CD4-positive, alpha-beta T cell (primary cell): ENCODE measurements at regions not wholly inside any gene's neighbourhood (a gene's known extent, or its start where the extent isn't known, plus 50 kb on each side); places are given as distances from the start of the nearest gene placed in this dataset.

Experiments
- ATAC-seq: fragments of 200-7000 bp; cut with Tn5 transposase; one replicate; pipeline ENCODE4 v1.10.0; 2022; ENCODE audit warnings: mild to moderate bottlenecking; ENCODE audit not compliant: poor library complexity
- CTCF ChIA-PET: fragments of 350-600 bp; sonication (Branson Sonifier 250); formaldehyde crosslinking; loops from one replicate; lab custom pipeline; 2021; ENCODE audit warnings: antibody characterized with exemption, inconsistent platforms; lab: Charles Lee
- POLR2A ChIA-PET: fragments of 350-600 bp; sonication (Branson Sonifier 250); formaldehyde crosslinking; loops from one replicate; lab custom pipeline; 2021; ENCODE audit warnings: antibody characterized with exemption, inconsistent platforms; lab: Charles Lee
- DNase-seq, 14 experiments: peaks; one replicate each; pipeline ENCODE4 v3.0.0-alpha.2; 2013 to 2020; ENCODE audit warnings: mixed read lengths in 2 of 14
- H3K27ac ChIP-seq, 2 donors: one replicate each; pipeline versions ENCODE4 v1.5.1 to v1.7.0; 2013; ENCODE audit warnings: low read length in 2 of 2, low read depth in 1 of 2, mild to moderate bottlenecking in 1 of 2
- H3K27me3 ChIP-seq, 2 experiments: 1 replicate in 1 of 2; 2 replicates in 1 of 2; pipeline versions ENCODE4 v1.6.1 to v1.7.0; 2013; ENCODE audit warnings: low read length in 2 of 2, control low read depth in 1 of 2, mild to moderate bottlenecking in 1 of 2, moderate library complexity in 1 of 2; ENCODE audit not compliant: insufficient read depth in 2 of 2, control insufficient read depth in 1 of 2
- H3K36me3 ChIP-seq: one replicate; pipeline ENCODE4 v1.6.1; 2013; ENCODE audit warnings: low read length, control low read depth; ENCODE audit not compliant: insufficient read depth
- H3K4me1 ChIP-seq: one replicate; pipeline ENCODE4 v1.6.1; 2013; ENCODE audit warnings: low read length, control low read depth; ENCODE audit not compliant: insufficient read depth
- H3K4me3 ChIP-seq: one replicate; pipeline ENCODE4 v1.5.1; 2013; ENCODE audit warnings: mild to moderate bottlenecking, low read length, moderate library complexity
- H3K9me3 ChIP-seq, 2 experiments: 1 replicate in 1 of 2; 2 replicates in 1 of 2; pipeline versions ENCODE4 v1.6.1 to v1.7.0; 2013; ENCODE audit warnings: low read length in 2 of 2, mild to moderate bottlenecking in 2 of 2, control low read depth in 1 of 2, moderate library complexity in 1 of 2; ENCODE audit not compliant: control insufficient read depth in 1 of 2, insufficient read depth in 1 of 2
- H3K27ac Mint-ChIP-seq: one replicate; pipeline ENCODE4 v1.8.0; 2020; ENCODE audit warnings: mixed read lengths
- H3K27me3 Mint-ChIP-seq: one replicate; pipeline ENCODE4 v1.8.0; 2021; ENCODE audit warnings: mixed read lengths
- H3K36me3 Mint-ChIP-seq: one replicate; pipeline ENCODE4 v1.8.0; 2021; ENCODE audit warnings: low read depth, mixed read lengths
- H3K4me1 Mint-ChIP-seq: one replicate; pipeline ENCODE4 v1.8.0; 2021; ENCODE audit warnings: low read depth, mixed read lengths
- H3K4me3 Mint-ChIP-seq: one replicate; pipeline ENCODE4 v1.8.0; 2020; ENCODE audit warnings: mild to moderate bottlenecking, mixed read lengths
- H3K9me3 Mint-ChIP-seq: one replicate; pipeline ENCODE4 v1.8.0; 2020; ENCODE audit warnings: mixed read lengths
- intact Hi-C, 2 experiments: fragments of 100-400 bp; cut with DNase I in 1 of 2; cut with micrococcal nuclease in 1 of 2; formaldehyde crosslinking; loops; one replicate each; pipeline versions ENCODE4 v1.15.1 to v1.9.0; 2023 to 2025; cut with DNase I, micrococcal nuclease
- TF ChIP-seq, protein P1 (sequence below): fragments of 200-600 bp; IDR thresholded peaks from one replicate; pipeline ENCODE4 v1.8.0; 2022; ENCODE audit warnings: antibody characterized with exemption, mild to moderate bottlenecking

DNA sequence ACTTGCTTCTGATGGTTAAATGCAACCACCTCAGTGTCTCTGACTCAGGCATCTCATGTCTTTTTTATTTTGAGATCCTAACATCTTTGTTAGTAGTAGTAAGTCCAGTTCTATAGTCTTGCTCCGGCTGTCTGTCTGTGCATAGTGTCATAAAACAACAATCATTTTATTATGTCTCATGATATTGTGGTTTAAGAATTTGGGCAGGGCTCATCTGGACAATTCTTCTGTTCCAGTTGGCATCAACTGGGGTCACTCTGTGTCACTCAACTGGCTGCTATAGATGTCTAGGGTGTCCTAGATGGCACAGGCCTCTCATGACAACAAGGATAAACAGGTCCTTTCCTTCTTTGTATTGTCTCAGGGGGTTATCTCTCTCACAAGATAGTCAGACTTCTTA lies 299.6 kb upstream of the ZNF521 start:
- no peak overlapping the region for H3K4me3 ChIP-seq
- H3K9me3 ChIP-seq = no peaks in the 10 kb centered on the region
- TF ChIP-seq, protein P1, sequence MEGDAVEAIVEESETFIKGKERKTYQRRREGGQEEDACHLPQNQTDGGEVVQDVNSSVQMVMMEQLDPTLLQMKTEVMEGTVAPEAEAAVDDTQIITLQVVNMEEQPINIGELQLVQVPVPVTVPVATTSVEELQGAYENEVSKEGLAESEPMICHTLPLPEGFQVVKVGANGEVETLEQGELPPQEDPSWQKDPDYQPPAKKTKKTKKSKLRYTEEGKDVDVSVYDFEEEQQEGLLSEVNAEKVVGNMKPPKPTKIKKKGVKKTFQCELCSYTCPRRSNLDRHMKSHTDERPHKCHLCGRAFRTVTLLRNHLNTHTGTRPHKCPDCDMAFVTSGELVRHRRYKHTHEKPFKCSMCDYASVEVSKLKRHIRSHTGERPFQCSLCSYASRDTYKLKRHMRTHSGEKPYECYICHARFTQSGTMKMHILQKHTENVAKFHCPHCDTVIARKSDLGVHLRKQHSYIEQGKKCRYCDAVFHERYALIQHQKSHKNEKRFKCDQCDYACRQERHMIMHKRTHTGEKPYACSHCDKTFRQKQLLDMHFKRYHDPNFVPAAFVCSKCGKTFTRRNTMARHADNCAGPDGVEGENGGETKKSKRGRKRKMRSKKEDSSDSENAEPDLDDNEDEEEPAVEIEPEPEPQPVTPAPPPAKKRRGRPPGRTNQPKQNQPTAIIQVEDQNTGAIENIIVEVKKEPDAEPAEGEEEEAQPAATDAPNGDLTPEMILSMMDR = no peak
- ChIA-PET CTCF (interaction anchor here (0.6 kb wide), 1 partner anchor 35 kb away, joined by 4 read pairs; no protein-coding TSS in a partner anchor), POLR2A (no interaction called here)
- no peaks in the 10 kb centered on the region for H3K4me1 ChIP-seq
- no peak overlapping the region for H3K27ac ChIP-seq
- Mint-ChIP-seq H3K27me3 (no peaks in the 10 kb centered on the region), H3K9me3 (no peaks in the 10 kb centered on the region), H3K27ac (no peak overlapping the region), H3K36me3 (no peaks in the 10 kb centered on the region), H3K4me1 (no peaks in the 10 kb centered on the region), H3K4me3 (no peak overlapping the region)
- H3K27me3 ChIP-seq = no peaks in the 10 kb centered on the region
- no peaks in the 10 kb centered on the region for H3K36me3 ChIP-seq
- intact Hi-C loops = no loop called here
- no peak for ATAC-seq
- DNase-seq = no peak

DNA sequence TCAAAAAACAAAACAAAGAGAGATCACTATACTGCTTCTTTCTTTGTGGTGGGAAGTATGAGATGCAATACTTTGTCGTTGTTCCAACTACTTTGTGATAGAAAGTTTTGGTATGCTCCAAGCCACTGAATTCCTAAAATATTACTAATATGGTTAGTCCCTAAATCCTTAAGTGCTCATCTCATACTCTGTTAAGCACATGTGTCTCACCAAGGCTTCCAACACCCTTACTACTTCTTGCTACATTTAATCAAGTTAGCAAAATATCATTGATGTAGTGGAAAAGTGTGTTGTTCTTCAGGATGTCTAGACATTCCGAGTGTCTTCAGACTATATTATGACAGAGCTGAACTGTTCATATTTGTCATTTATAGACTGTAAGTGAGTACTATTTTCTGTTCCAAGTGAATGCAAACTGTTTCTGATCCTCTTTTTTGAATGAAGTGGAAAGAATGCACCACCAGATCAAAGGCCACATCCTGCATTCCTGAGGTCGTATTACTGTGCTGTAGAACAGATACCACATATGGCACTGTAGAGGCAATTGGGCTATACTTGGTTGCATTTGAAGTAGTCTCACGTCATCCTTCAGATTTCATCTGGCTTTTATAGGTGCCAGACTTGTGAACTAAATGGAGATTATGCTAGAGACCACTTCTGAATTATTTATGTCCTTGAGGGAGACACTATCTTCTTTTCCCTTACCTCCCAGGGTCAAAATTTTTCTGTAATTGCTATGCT lies 298.4 kb upstream of the ZNF521 start:
- H3K9me3 Mint-ChIP-seq = no peaks in the 10 kb centered on the region
- no peaks in the 10 kb centered on the region for H3K27me3 ChIP-seq
- no peak overlapping the region for H3K4me3 Mint-ChIP-seq
- ChIA-PET POLR2A (no interaction called here), CTCF (interaction anchor here (0.6 to 1.4 kb wide), 2 partner anchors 8 to 878 kb away, joined by 3 read pairs; no protein-coding TSS in a partner anchor)
- no peak overlapping the region for H3K27ac ChIP-seq
- H3K4me1 ChIP-seq = no peaks in the 10 kb centered on the region
- intact Hi-C loops = no loop called here
- ATAC-seq = no peak
- no peaks in the 10 kb centered on the region for H3K36me3 ChIP-seq
- no peaks in the 10 kb centered on the region for H3K27me3 Mint-ChIP-seq
- no peak overlapping the region for H3K27ac Mint-ChIP-seq
- no peaks in the 10 kb centered on the region for H3K9me3 ChIP-seq
- no peaks in the 10 kb centered on the region for H3K4me1 Mint-ChIP-seq
- TF ChIP-seq, protein P1 = no peak
- DNase-seq = no peak
- H3K4me3 ChIP-seq = no peak overlapping the region
- H3K36me3 Mint-ChIP-seq = no peaks in the 10 kb centered on the region

DNA sequence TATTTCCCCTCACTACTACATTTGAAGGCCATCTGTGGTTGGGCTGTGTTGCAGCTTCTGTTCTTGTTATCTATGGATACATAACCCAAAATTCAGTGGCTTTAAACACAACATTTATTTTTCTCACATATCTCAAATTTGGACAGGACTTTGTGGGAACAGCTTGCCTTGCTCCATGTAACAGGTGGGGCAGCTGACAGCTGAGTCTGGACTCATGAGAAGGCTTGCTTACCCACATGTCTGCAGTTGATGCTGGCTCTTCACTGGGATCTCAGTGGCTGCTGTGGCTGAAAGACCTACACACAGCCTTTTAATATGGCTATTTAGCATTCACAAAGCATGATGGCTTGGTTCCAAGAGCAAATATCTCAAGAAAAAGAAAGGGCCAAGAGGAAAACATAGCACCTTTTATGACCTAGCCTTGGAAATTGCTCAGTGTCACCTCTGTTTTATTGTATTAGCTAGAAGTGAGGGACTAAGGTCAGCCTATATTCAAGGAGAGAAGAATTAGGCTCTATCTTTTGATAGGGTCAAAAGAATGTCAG lies 296.8 kb upstream of the ZNF521 start:
- H3K36me3 ChIP-seq = no peaks in the 10 kb centered on the region
- Mint-ChIP-seq H3K36me3 (no peaks in the 10 kb centered on the region), H3K9me3 (no peaks in the 10 kb centered on the region), H3K27ac (no peak overlapping the region), H3K4me1 (no peaks in the 10 kb centered on the region), H3K27me3 (no peaks in the 10 kb centered on the region), H3K4me3 (no peak overlapping the region)
- H3K27me3 ChIP-seq = no peaks in the 10 kb centered on the region
- ATAC-seq (no peak), DNase-seq (no peak)
- H3K4me1 ChIP-seq = no peaks in the 10 kb centered on the region
- H3K9me3 ChIP-seq = no peaks in the 10 kb centered on the region
- no peak overlapping the region for H3K4me3 ChIP-seq
- TF ChIP-seq, protein P1 = no peak
- no peak overlapping the region for H3K27ac ChIP-seq
- intact Hi-C loops = no loop called here
- CTCF ChIA-PET = no interaction called here
- POLR2A ChIA-PET = no interaction called here
